ENCODE measurements at regions not wholly inside any gene's neighbourhood (a gene's known extent, or its start where the extent isn't known, plus 50 kb on each side); places are given as distances from the start of the nearest gene placed in this dataset.

- DNase-seq (no peak), ATAC-seq (ENCODE audit: low read depth) (peak; percentile 64)
- Mint-ChIP-seq H3K27me3 (no peaks in the 10 kb centered on the region), H3K36me3 (ENCODE audit: low read depth) (peaks cover 32% of the 10 kb centered on the region), H3K4me1 (peaks cover 31% of the 10 kb centered on the region), H3K9me3 (peaks cover 5% of the 10 kb centered on the region), H3K27ac (no peak overlapping the region), H3K4me3 (no peak overlapping the region)
- intact Hi-C loops (cut with micrococcal nuclease), result loop anchor here (1.0 kb wide), 1 partner anchor 15 kb away; no protein-coding TSS in a partner anchor
- POLR2A ChIA-PET, result interaction anchor here (0.9 kb wide), 1 partner anchor 15 kb away, joined by 3 read pairs; no protein-coding TSS in a partner anchor
- TF ChIP-seq CTCF (IDR thresholded peaks at IDR 0.05), result no peak
- CTCF ChIA-PET, result interaction anchor here (0.9 to 1.4 kb wide), 2 partner anchors 34 to 92 kb away, joined by 3 to 6 read pairs; no protein-coding TSS in a partner anchor
Measured at GRCh38 chr12:94783862-94784261, 133.5 kb upstream of the TMCC3 start.

- TF ChIP-seq CTCF (IDR thresholded peaks at IDR 0.05), result no peak
- ChIA-PET CTCF (interaction anchor here (0.9 to 1.4 kb wide), 2 partner anchors 35 to 92 kb away, joined by 3 to 6 read pairs; no protein-coding TSS in a partner anchor), POLR2A (interaction anchor here (0.9 kb wide), 1 partner anchor 14 kb away, joined by 3 read pairs; no protein-coding TSS in a partner anchor)
- DNase-seq (no peak), ATAC-seq (ENCODE audit: low read depth) (no peak)
- no peak overlapping the region for H3K4me3 Mint-ChIP-seq
- peaks cover 31% of the 10 kb centered on the region for H3K4me1 Mint-ChIP-seq
- H3K36me3 Mint-ChIP-seq (ENCODE audit: low read depth), result peaks cover 32% of the 10 kb centered on the region
- peaks cover 5% of the 10 kb centered on the region for H3K9me3 Mint-ChIP-seq
- H3K27me3 Mint-ChIP-seq, result no peaks in the 10 kb centered on the region
- intact Hi-C loops (cut with micrococcal nuclease), result loop anchor here (1.0 kb wide), 1 partner anchor 14 kb away; no protein-coding TSS in a partner anchor
- no peak overlapping the region for H3K27ac Mint-ChIP-seq
Measured at GRCh38 chr12:94783343-94783742, 133.0 kb upstream of the TMCC3 start.

- H3K9me3 Mint-ChIP-seq, result peaks cover 5% of the 10 kb centered on the region
- DNase-seq, result no peak
- peaks cover 38% of the 10 kb centered on the region for H3K4me1 Mint-ChIP-seq
- no peak overlapping the region for H3K27ac Mint-ChIP-seq
- ChIA-PET POLR2A (no interaction called here), CTCF (interaction anchor here (1.3 kb wide), 1 partner anchor 94 kb away, joined by 3 read pairs; no protein-coding TSS in a partner anchor)
- TF ChIP-seq CTCF (IDR thresholded peaks at IDR 0.05), result no peak
- intact Hi-C loops (cut with micrococcal nuclease), result no loop called here
- peaks cover 24% of the 10 kb centered on the region for H3K36me3 Mint-ChIP-seq (ENCODE audit: low read depth)
- no peak overlapping the region for H3K4me3 Mint-ChIP-seq
- H3K27me3 Mint-ChIP-seq, result no peaks in the 10 kb centered on the region
- no peak for ATAC-seq (ENCODE audit: low read depth)
Measured at GRCh38 chr12:94781835-94782234, 131.5 kb upstream of the TMCC3 start.

- ATAC-seq (ENCODE audit: low read depth), result no peak
- H3K36me3 Mint-ChIP-seq (ENCODE audit: low read depth), result peaks cover 25% of the 10 kb centered on the region
- peaks cover 5% of the 10 kb centered on the region for H3K9me3 Mint-ChIP-seq
- no peaks in the 10 kb centered on the region for H3K27me3 Mint-ChIP-seq
- DNase-seq, result no peak
- CTCF ChIA-PET, result no interaction called here
- no peak for TF ChIP-seq CTCF (IDR thresholded peaks at IDR 0.05)
- no peak overlapping the region for H3K27ac Mint-ChIP-seq
- POLR2A ChIA-PET, result interaction anchor here (0.6 to 0.7 kb wide), 2 partner anchors 37 to 52 kb away, joined by 4 to 7 read pairs; no protein-coding TSS in a partner anchor
- H3K4me3 Mint-ChIP-seq, result no peak overlapping the region
- peaks cover 27% of the 10 kb centered on the region for H3K4me1 Mint-ChIP-seq
- intact Hi-C loops (cut with micrococcal nuclease), result no loop called here
Measured at GRCh38 chr12:94779485-94779884, 129.1 kb upstream of the TMCC3 start.

GRCh38 chr12:94777936-94778335 is 127.6 kb upstream of the TMCC3 start:
- no peaks in the 10 kb centered on the region for H3K27me3 Mint-ChIP-seq
- DNase-seq (no peak), ATAC-seq (ENCODE audit: low read depth) (no peak)
- ChIA-PET POLR2A (no interaction called here), CTCF (no interaction called here)
- peaks cover 6% of the 10 kb centered on the region for H3K9me3 Mint-ChIP-seq
- peaks cover 28% of the 10 kb centered on the region for H3K36me3 Mint-ChIP-seq (ENCODE audit: low read depth)
- no peak overlapping the region for H3K27ac Mint-ChIP-seq
- peaks cover 16% of the 10 kb centered on the region for H3K4me1 Mint-ChIP-seq
- no peak for TF ChIP-seq CTCF (IDR thresholded peaks at IDR 0.05)
- no peak overlapping the region for H3K4me3 Mint-ChIP-seq
- intact Hi-C loops (cut with micrococcal nuclease), result no loop called here
